ENCODE measurements at regions not wholly inside any gene's neighbourhood (a gene's known extent, or its start where the extent isn't known, plus 50 kb on each side); places are given as distances from the start of the nearest gene placed in this dataset.

GRCh38 chr3:16817197-16817596 lies 67.6 kb upstream of the PLCL2 start:
- no peaks in the 10 kb centered on the region for H3K4me1 ChIP-seq (ENCODE audit: insufficient read depth)
- H3K36me3 Mint-ChIP-seq (ENCODE audit: low read depth) = no peaks in the 10 kb centered on the region
- H3K27me3 ChIP-seq (ENCODE audit: insufficient read depth) = no peaks in the 10 kb centered on the region
- H3K36me3 ChIP-seq (ENCODE audit: insufficient read depth) = no peaks in the 10 kb centered on the region
- TF ChIP-seq CREB1 (CRISPR knock-in tag; IDR thresholded peaks at IDR 0.05; ENCODE audit: low read depth) (no peak), EZH2phosphoT487 (IDR thresholded peaks at IDR 0.05; ENCODE audit: unreplicated experiment) (no peak), ZNF331 (CRISPR knock-in tag; IDR thresholded peaks at IDR 0.05; ENCODE audit: low read depth) (no peak), ZNF114 (CRISPR knock-in tag; IDR thresholded peaks at IDR 0.05) (no peak), JUNB (IDR thresholded peaks at IDR 0.05; ENCODE audit: unreplicated experiment) (no peak), NANOG (IDR thresholded peaks at IDR 0.05; ENCODE audit: borderline replicate concordance) (no peak), ETS1 (IDR thresholded peaks at IDR 0.05) (no peak), REST (IDR thresholded peaks at IDR 0.05; ENCODE audit: unreplicated experiment) (no peak), CTCF (conservative IDR thresholded peaks at IDR 0.05; ENCODE audit: low read depth in 2 of 2) (no peak), ZNF462 (CRISPR knock-in tag; IDR thresholded peaks at IDR 0.05) (no peak), STAT1 (IDR thresholded peaks at IDR 0.05; ENCODE audit: unreplicated experiment) (no peak), EZH2 (IDR thresholded peaks at IDR 0.05; ENCODE audit: low read depth, unreplicated experiment) (no peak), POLR2AphosphoS5 (IDR thresholded peaks at IDR 0.05; ENCODE audit: low read depth) (no peak)
- ATAC-seq = no peak
- DNase-seq (ENCODE audit: low spot score) = no peak
- H3K4me3 ChIP-seq = no peak overlapping the region
- H3K27me3 Mint-ChIP-seq (ENCODE audit: insufficient read depth, low read depth, poor library complexity) = peaks cover 2% of the 10 kb centered on the region
- H3K27ac ChIP-seq (ENCODE audit: low read depth) = no peak overlapping the region
- no peaks in the 10 kb centered on the region for H3F3A ChIP-seq (replicated peaks; ENCODE audit: low read depth)
- H3K79me2 ChIP-seq (replicated peaks; ENCODE audit: insufficient read depth) = no peaks in the 10 kb centered on the region
- no peak overlapping the region for H2AFZ ChIP-seq
- H3K27ac Mint-ChIP-seq = no peak overlapping the region
- no peak overlapping the region for H3K4me2 ChIP-seq
- H3K4me1 Mint-ChIP-seq = no peaks in the 10 kb centered on the region
- no peak overlapping the region for H3K4me3 Mint-ChIP-seq
- no peaks in the 10 kb centered on the region for H4K20me1 ChIP-seq (replicated peaks; ENCODE audit: insufficient read depth)
- H3K9me2 ChIP-seq (ENCODE audit: insufficient read depth) = peaks cover 19% of the 10 kb centered on the region
- H3K9me3 Mint-ChIP-seq = no peaks in the 10 kb centered on the region; the same call in 1 of the 3 replicates

All from GM23338 (cell line).